ENCODE measurements at regions not wholly inside any gene's neighbourhood (a gene's known extent, or its start where the extent isn't known, plus 50 kb on each side); places are given as distances from the start of the nearest gene placed in this dataset.
"Not testable (repeated sequence)": the region's sequence is repeated elsewhere in the genome, so short reads cannot be mapped to it uniquely, and the experiment has no call there.

DNA sequence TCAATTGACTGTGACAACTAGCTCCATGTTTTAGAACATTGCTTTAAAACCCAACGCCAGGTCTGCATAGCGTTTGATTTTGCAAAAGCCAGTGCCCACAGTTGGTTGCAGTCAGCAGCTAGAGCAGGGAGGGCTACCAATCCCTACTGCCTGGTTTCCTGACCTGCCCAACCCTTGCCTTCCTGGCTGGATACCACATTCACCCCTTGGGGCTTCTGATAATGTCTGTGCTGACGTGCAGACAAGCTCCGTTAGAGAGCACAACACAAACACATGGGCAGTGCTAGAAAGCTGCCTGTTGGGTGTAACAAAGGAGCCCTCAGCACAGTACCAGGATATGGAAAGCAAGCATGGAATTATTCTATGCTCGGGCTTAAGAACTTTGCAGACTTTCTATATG, 71.4 kb upstream of the THSD7B start:
- DNase-seq (ENCODE audit: low read depth in 1 of 2, low spot score in 1 of 2) (no peak), ATAC-seq (no peak), FAIRE-seq (no peak)
- Histone ChIP-seq H3K27ac (no peak overlapping the region), H3K9me3 (no peaks in the 10 kb centered on the region; the same call in 2 of the 3 replicates), H3K4me1 (no peaks in the 10 kb centered on the region), H3K4me3 (no peak overlapping the region), H3K4me2 (no peak overlapping the region)
- ChIA-PET POLR2A (no interaction called here), CTCF (no interaction called here)
- WGBS (ENCODE audit: missing lambda C conversion rate) = 8% methylated on average over 5 of the region's 5 CpGs
- no peak for TF ChIP-seq CHD2 (IDR thresholded peaks at IDR 0.05; ENCODE audit: low read length, partially characterized antibody)
- no peak for TF ChIP-seq TP53 (CRISPR knock-in tag; IDR thresholded peaks at IDR 0.05)
- TF ChIP-seq GATA3 (IDR thresholded peaks at IDR 0.05; ENCODE audit: borderline replicate concordance) = no peak
- no peak for TF ChIP-seq MAFK (IDR thresholded peaks at IDR 0.05; ENCODE audit: partially characterized antibody)
- TF ChIP-seq RCOR1 (IDR thresholded peaks at IDR 0.05; ENCODE audit: low read depth, low read length) = no peak
- no peak for TF ChIP-seq ZNF302 (CRISPR knock-in tag; IDR thresholded peaks at IDR 0.05)
- no peak for TF ChIP-seq JUN (IDR thresholded peaks at IDR 0.05)
- TF ChIP-seq, protein P1, sequence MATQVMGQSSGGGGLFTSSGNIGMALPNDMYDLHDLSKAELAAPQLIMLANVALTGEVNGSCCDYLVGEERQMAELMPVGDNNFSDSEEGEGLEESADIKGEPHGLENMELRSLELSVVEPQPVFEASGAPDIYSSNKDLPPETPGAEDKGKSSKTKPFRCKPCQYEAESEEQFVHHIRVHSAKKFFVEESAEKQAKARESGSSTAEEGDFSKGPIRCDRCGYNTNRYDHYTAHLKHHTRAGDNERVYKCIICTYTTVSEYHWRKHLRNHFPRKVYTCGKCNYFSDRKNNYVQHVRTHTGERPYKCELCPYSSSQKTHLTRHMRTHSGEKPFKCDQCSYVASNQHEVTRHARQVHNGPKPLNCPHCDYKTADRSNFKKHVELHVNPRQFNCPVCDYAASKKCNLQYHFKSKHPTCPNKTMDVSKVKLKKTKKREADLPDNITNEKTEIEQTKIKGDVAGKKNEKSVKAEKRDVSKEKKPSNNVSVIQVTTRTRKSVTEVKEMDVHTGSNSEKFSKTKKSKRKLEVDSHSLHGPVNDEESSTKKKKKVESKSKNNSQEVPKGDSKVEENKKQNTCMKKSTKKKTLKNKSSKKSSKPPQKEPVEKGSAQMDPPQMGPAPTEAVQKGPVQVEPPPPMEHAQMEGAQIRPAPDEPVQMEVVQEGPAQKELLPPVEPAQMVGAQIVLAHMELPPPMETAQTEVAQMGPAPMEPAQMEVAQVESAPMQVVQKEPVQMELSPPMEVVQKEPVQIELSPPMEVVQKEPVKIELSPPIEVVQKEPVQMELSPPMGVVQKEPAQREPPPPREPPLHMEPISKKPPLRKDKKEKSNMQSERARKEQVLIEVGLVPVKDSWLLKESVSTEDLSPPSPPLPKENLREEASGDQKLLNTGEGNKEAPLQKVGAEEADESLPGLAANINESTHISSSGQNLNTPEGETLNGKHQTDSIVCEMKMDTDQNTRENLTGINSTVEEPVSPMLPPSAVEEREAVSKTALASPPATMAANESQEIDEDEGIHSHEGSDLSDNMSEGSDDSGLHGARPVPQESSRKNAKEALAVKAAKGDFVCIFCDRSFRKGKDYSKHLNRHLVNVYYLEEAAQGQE (IDR thresholded peaks at IDR 0.05) = no peak
- no peak for TF ChIP-seq RNF2 (IDR thresholded peaks at IDR 0.05; ENCODE audit: borderline replicate concordance, low read depth)
- no peak for TF ChIP-seq FOSB (CRISPR knock-in tag; IDR thresholded peaks at IDR 0.05)
- no peak for TF ChIP-seq EHMT2 (IDR thresholded peaks at IDR 0.05; ENCODE audit: low read depth)
- TF ChIP-seq ZC3H11A (IDR thresholded peaks at IDR 0.05) = no peak
- no peak for TF ChIP-seq TFCP2L1 (CRISPR knock-in tag; IDR thresholded peaks at IDR 0.05)
- no peak for TF ChIP-seq SREBF2 (IDR thresholded peaks at IDR 0.05)
- TF ChIP-seq RFX5 (IDR thresholded peaks at IDR 0.05) = no peak
- TF ChIP-seq NFE2L2 (conservative IDR thresholded peaks at IDR 0.05; ENCODE audit: low read length) = no peak
- no peak for TF ChIP-seq MYC (IDR thresholded peaks at IDR 0.05; ENCODE audit: borderline replicate concordance, low read length)
- no peak for TF ChIP-seq FOSL2 (IDR thresholded peaks at IDR 0.05)
- no peak for TF ChIP-seq FOSL2 (CRISPR knock-in tag; IDR thresholded peaks at IDR 0.05)
- no peak for TF ChIP-seq EHF (CRISPR knock-in tag; IDR thresholded peaks at IDR 0.05)

DNA sequence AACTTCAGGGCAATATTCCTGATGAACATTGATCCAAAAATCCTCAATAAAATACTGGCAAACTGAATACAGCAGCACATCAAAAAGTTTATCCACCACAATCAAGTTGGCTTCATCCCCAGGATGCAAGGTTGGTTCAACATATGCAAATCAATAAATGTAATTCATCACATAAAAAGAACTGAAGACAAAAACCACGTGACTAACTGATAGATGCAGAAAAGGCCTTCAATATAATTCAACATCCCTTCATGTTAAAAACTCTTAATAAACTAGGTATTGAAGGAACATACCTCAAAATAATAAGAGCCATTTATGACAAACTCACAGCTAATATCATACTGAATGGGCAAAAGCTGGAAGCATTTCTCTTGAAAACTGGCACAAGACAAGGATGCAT, 85.3 kb upstream of the THSD7B start:
- H3K27ac ChIP-seq; H3K4me3 ChIP-seq; DNase-seq (ENCODE audit: low read depth in 1 of 2, low spot score in 1 of 2); ATAC-seq; H3K9me3 ChIP-seq; H3K4me1 ChIP-seq; CTCF ChIA-PET; FAIRE-seq; H3K4me2 ChIP-seq; POLR2A ChIA-PET: not testable (repeated sequence)
- 0% methylated on average over 1 of the region's 1 CpG for WGBS (ENCODE audit: missing lambda C conversion rate)

DNA sequence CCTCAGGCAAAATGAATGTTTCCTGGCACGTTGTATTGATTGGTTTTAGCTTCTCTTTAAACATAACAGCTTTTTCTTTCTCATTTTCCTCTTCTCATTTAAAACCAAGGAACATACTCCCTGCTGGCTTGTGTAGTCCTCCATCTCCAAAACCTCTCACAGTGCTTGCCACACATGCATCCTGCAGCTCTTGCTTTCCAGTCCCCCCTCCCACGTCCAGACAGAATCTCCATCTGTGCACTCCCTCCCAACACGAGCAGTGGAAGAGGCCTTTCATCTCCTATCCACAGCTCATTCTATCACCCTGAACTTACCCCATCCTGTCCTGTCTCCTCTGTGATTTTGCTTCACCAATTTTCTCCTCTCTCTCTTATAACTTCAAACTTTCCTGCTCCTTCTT, 99.6 kb upstream of the THSD7B start:
- DNase-seq (ENCODE audit: low read depth in 1 of 2, low spot score in 1 of 2) (no peak), ATAC-seq (no peak), FAIRE-seq (no peak)
- ChIA-PET CTCF (no interaction called here), POLR2A (no interaction called here)
- Histone ChIP-seq H3K4me3 (no peak overlapping the region), H3K4me2 (no peak overlapping the region), H3K27ac (no peak overlapping the region), H3K9me3 (no peaks in the 10 kb centered on the region), H3K4me1 (no peaks in the 10 kb centered on the region)
- 1% methylated on average over 3 of the region's 3 CpGs for WGBS (ENCODE audit: missing lambda C conversion rate)
- TF ChIP-seq, protein P2, sequence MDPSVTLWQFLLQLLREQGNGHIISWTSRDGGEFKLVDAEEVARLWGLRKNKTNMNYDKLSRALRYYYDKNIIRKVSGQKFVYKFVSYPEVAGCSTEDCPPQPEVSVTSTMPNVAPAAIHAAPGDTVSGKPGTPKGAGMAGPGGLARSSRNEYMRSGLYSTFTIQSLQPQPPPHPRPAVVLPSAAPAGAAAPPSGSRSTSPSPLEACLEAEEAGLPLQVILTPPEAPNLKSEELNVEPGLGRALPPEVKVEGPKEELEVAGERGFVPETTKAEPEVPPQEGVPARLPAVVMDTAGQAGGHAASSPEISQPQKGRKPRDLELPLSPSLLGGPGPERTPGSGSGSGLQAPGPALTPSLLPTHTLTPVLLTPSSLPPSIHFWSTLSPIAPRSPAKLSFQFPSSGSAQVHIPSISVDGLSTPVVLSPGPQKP (IDR thresholded peaks at IDR 0.05; ENCODE audit: low read depth, low read length) = no peak
- TF ChIP-seq HEYL (CRISPR knock-in tag; IDR thresholded peaks at IDR 0.05) (no peak), ZNF302 (CRISPR knock-in tag; IDR thresholded peaks at IDR 0.05) (no peak), CBX2 (IDR thresholded peaks at IDR 0.05; ENCODE audit: borderline replicate concordance, low read depth) (no peak)

All from A549 (cell line).